ACC112 (cell line): ENCODE measurements at regions not wholly inside any gene's neighbourhood (a gene's known extent, or its start where the extent isn't known, plus 50 kb on each side); places are given as distances from the start of the nearest gene placed in this dataset.
"Not testable (repeated sequence)": the region's sequence is repeated elsewhere in the genome, so short reads cannot be mapped to it uniquely, and the experiment has no call there.

Experiments used
- H2AFZ ChIP-seq: fragments of 200-600 bp; sonication (generic); one replicate; pipeline ENCODE4 v1.6.0; 2017; ENCODE audit warnings: antibody characterized with exemption, low read length; ENCODE audit not compliant: unreplicated experiment
- H3K27ac ChIP-seq: fragments of 200-600 bp; sonication (generic); 2 replicates; pipeline ENCODE4 v1.5.1; 2014; ENCODE audit warnings: low read depth, mild to moderate bottlenecking, antibody characterized with exemption, low read length, moderate library complexity
- H3K27me3 ChIP-seq: fragments of 200-600 bp; sonication (generic); 2 replicates; pipeline ENCODE4 v1.6.1; 2014; ENCODE audit warnings: mild to moderate bottlenecking, antibody characterized with exemption, low read length, moderate library complexity, mixed read lengths; ENCODE audit not compliant: insufficient read depth
- H3K36me3 ChIP-seq: fragments of 200-600 bp; sonication (generic); 2 replicates; pipeline ENCODE4 v1.6.1; 2016; ENCODE audit warnings: mild to moderate bottlenecking, antibody characterized with exemption, low read length, moderate library complexity, mixed read lengths; ENCODE audit not compliant: insufficient read depth
- H3K4me1 ChIP-seq: fragments of 200-600 bp; sonication (generic); one replicate; pipeline ENCODE4 v1.6.1; 2016; ENCODE audit warnings: low read length, mixed read lengths; ENCODE audit not compliant: insufficient read depth, unreplicated experiment, control insufficient read depth
- H3K4me3 ChIP-seq: fragments of 200-600 bp; sonication (generic); 2 replicates; pipeline ENCODE4 v1.5.1; 2014; ENCODE audit warnings: mild to moderate bottlenecking, low read depth, low read length
- H3K79me2 ChIP-seq: fragments of 200-600 bp; sonication (generic); one replicate; pipeline ENCODE4 v1.6.0; 2016; ENCODE audit warnings: low read length; ENCODE audit not compliant: control insufficient read depth, unreplicated experiment, insufficient read depth

DNA sequence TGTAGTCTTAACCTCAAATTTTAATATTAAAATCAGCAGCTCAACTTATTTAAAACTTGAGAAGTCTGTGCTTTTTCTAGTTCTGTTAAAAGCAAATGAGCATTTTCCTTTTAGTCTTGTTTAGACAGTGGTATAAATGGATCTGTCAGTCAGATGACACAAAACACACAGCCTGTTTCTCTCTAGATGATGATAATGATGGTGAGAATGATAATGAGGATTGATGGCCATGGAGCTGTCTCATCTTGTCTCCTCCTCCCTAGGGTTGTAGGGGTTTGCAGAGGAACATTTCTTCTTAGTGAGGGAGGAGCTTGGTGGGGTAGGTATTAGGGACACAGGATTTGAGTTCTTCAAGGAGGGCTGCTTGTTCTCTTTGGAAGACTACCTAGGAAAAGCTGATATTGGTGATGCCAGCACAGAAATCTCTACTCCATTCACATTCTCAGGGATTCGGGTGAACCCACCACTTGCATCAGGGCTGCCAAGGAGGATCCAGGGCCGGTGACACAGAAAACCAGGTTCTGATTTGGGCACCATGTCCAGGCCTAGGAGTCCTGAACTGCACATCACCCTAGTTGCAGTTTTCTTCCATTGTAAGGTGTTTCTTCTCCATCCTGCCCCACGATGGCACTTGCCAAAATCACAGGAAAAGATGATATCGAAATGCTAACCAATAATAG lies 147.6 kb downstream of the RHOU start:
- no peaks in the 10 kb centered on the region for H3K36me3 ChIP-seq
- H3K27ac ChIP-seq: no peak overlapping the region
- no peak overlapping the region for H2AFZ ChIP-seq
- H3K4me3 ChIP-seq: no peak overlapping the region
- no peaks in the 10 kb centered on the region for H3K79me2 ChIP-seq
- H3K27me3 ChIP-seq: peaks cover 53% of the 10 kb centered on the region
- H3K4me1 ChIP-seq: no peaks in the 10 kb centered on the region

DNA sequence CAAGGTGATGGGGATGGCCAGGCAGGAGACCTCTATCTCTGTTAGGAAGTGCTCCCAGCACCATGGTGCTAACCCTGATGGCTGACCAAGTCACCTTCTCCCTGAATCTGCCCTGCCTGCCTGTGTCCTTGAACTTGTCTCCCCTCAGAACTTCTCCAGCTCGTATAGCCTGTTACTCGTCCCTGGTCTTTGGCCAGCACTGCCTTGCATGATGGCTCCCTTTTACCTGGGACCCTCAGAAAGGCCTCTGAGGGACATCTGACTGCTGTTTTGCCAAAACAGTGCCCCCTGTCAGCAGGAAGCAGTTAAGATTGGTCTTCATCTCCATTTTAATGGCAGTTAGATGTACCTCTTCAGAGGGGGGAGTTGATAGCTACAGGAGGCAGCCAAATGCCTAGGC lies 148.3 kb downstream of the RHOU start:
- no peaks in the 10 kb centered on the region for H3K36me3 ChIP-seq

DNA sequence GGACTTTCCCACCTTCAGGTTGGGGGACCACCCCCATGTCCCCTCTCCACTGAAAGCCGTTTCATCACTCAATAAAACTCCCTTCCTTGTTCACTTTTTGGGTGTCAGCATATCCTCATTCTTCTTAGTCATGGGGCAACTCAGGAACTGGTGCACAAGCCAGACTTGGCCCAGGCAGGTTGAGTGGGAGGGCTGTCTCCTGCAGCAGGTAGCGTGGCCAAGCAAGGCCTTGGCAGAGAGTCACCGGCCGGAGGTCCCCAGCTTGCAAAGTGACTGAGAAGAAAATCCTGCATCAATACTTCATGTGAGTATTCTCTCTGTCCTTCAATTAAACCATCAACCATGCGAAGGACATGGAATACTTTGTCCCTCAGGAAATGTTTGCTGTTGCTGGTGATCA lies 148.9 kb downstream of the RHOU start:
- H3K4me3 ChIP-seq: no peak overlapping the region
- peaks cover 54% of the 10 kb centered on the region for H3K27me3 ChIP-seq
- no peak overlapping the region for H2AFZ ChIP-seq
- H3K79me2 ChIP-seq: no peaks in the 10 kb centered on the region
- no peak overlapping the region for H3K27ac ChIP-seq
- no peaks in the 10 kb centered on the region for H3K4me1 ChIP-seq
- no peaks in the 10 kb centered on the region for H3K36me3 ChIP-seq

More for the DNA sequence above, 148.3 kb downstream of the RHOU start:
- Histone ChIP-seq H3K27me3 (peaks cover 55% of the 10 kb centered on the region), H3K27ac (no peak overlapping the region), H3K4me3 (no peak overlapping the region), H2AFZ (no peak overlapping the region), H3K4me1 (no peaks in the 10 kb centered on the region), H3K79me2 (no peaks in the 10 kb centered on the region)

DNA sequence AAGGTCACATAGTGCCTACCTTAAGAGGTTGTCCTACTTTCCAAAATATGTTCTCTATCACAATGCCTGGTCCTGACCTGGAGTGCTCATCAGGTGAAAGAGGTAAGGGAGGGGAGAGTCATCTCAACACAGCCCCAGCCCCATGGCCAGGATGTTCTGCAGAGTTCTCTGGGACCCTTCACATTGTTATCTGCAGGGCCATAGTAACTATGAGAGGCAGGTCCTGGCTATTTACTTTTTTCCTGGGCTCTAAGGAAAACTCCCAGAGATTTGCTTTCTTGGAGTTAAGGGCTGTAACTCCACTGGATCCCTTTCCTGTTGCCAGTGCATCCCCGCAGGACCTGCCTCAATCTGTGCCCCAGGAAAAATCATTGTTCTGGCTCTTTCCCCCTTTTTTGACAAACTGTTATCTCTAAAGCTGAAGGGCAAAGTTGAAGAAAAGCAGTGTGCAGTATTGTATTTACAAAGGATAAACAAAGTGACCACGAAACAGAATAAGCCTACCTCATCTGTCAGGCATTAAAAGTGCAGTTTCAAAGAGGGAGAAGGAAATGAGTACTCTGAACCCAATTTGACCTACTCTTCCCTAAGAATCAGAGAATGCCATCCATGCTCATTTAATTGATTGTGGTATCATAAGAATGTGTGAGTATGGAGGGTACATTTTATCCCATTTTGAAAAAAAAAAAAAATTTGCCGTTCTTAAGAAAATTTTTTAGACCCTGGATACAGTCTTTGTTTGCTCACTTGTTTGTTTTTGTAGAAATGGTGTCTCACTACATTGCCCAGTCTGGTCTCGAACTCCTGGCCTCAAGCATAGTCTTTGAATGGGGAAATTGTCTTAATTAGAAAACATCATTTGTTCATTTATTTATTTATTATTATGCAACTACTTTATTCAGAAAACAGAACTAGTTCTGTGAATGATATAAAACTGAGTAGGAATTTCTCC lies 149.6 kb downstream of the RHOU start:
- no peaks in the 10 kb centered on the region for H3K4me1 ChIP-seq
- no peak overlapping the region for H2AFZ ChIP-seq
- H3K36me3 ChIP-seq: no peaks in the 10 kb centered on the region
- H3K27me3 ChIP-seq: peaks cover 55% of the 10 kb centered on the region
- no peak overlapping the region for H3K27ac ChIP-seq
- no peaks in the 10 kb centered on the region for H3K79me2 ChIP-seq
- H3K4me3 ChIP-seq: no peak overlapping the region

DNA sequence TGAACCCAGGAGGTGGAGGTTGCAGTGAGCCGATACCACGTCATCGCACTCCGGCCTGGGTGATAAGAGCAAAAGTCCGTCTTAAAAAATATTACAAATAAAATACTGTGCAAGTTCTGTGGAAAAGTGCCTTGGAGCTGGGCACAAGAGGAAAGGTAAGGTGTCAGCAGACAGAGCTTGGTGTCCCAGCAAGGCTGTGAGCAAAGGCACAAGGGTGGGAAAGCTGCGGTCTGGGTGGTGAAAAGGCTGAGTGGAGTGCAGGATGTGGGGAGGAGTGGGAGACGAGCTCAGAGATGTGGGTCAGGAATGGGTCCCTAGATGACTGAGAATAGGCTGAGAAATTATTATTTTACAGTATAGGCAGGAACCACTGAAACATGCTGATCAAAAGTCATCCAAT lies 150.6 kb downstream of the RHOU start:
- Histone ChIP-seq H3K79me2 (no peaks in the 10 kb centered on the region), H2AFZ (no peak overlapping the region), H3K4me3 (no peak overlapping the region), H3K4me1 (no peaks in the 10 kb centered on the region), H3K27ac (no peak overlapping the region), H3K27me3 (peaks cover 61% of the 10 kb centered on the region), H3K36me3 (no peaks in the 10 kb centered on the region)

DNA sequence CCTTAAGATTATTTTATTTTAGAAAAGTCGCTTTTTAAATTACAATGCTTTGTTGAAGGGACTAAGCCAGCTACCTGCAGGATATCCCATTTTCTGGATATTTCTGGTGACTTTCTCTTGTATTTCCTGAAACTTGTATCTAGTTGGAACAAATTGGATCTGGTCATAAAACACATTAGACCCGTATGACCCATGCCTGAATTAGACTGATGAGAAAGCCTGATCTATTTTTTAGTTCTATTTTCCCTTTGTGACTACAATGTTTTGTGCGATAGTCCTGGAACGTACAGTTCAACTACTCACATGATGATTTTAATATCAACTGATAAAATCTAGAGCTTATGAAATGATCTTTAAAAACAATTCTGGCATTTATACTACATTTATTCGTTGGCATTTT lies 151.8 kb downstream of the RHOU start:
- Histone ChIP-seq H3K79me2 (no peaks in the 10 kb centered on the region), H3K4me1 (no peaks in the 10 kb centered on the region), H2AFZ (no peak overlapping the region), H3K4me3 (no peak overlapping the region), H3K27me3 (peaks cover 61% of the 10 kb centered on the region), H3K36me3 (no peaks in the 10 kb centered on the region), H3K27ac (no peak overlapping the region)

DNA sequence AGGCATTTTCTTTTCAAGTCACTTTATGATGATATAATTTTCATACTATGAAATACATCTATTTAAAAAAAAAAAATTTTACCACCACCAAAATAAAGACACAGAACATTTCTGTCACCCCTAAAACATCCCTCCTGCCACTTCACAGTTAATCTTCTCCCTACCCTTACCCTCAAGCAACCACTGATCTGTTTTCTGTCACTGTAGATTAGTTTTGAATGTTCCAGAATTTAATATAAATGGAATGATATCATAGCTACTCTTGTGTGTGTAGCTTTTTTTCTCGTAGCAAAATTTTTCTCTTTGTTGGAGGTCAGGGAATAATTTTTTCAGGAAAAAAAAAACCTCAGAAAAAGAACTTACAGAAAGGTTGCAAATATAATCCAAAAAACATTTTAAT lies 152.7 kb downstream of the RHOU start:
- no peaks in the 10 kb centered on the region for H3K4me1 ChIP-seq
- H3K36me3 ChIP-seq: no peaks in the 10 kb centered on the region
- no peaks in the 10 kb centered on the region for H3K79me2 ChIP-seq
- no peak overlapping the region for H3K27ac ChIP-seq
- H3K4me3 ChIP-seq: no peak overlapping the region
- no peak overlapping the region for H2AFZ ChIP-seq
- peaks cover 58% of the 10 kb centered on the region for H3K27me3 ChIP-seq

DNA sequence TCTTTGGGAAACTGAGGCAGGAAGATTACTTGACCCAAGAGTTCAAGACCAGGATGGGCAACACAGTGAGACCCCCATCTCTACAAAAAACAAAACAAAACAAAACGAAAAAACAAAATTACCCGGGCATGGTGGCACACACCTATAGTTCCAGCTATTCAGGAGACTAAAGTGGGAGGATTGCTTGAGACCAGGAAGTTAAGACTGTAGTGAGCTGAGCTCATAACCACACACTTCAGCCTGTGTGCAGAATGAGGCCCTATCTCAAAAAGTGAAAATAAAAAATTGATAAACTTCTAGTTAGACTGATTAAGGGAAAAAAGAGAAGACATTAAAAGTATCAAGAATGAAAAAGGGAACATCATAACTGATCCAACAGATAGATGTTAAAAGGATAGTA lies 154.0 kb downstream of the RHOU start:
- H3K79me2 ChIP-seq: no peaks in the 10 kb centered on the region
- peaks cover 48% of the 10 kb centered on the region for H3K27me3 ChIP-seq
- no peak overlapping the region for H2AFZ ChIP-seq
- H3K27ac ChIP-seq: no peak overlapping the region
- H3K4me1 ChIP-seq: no peaks in the 10 kb centered on the region
- H3K4me3 ChIP-seq: no peak overlapping the region
- H3K36me3 ChIP-seq: no peaks in the 10 kb centered on the region

DNA sequence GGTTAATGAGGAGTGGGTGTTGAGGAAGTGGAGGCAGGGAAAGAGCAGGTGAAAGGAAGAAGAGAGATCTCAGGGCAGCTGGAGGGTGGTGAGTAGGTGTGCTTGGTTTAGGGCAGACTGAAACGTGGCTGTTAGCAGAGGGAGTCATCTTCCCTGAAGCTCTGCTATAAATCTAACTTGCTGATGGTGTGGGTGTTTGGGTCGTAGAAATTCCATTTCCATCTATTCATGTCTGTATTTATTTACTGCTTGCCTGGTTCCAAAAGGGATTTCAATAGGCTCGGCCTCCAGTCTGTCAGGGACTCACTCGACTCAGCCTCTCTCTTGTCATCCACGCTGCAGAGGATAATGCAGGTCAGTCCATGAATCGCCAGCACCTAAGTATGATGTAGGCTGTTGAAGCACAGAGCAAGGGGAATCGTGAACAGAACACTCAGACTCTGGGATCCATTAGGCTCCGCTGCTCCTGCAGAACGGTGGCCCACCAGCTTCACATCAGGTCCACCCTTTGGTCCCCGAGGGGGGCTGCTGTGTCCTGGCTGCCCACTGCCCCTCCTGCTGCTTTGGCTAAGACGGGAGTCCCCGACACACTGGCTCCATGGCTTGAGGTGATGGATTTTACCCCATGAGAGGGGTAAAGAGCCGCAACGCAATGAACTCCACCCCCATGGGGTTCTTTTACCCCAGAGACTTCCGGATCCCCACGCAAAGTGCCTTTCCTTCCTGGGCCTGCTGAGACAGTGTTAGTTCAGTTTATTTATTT lies 156.2 kb downstream of the RHOU start:
- Histone ChIP-seq H3K27ac (no peak overlapping the region), H3K4me3 (no peak overlapping the region), H3K4me1 (no peaks in the 10 kb centered on the region), H3K79me2 (no peaks in the 10 kb centered on the region), H2AFZ (no peak overlapping the region), H3K27me3 (peaks cover 49% of the 10 kb centered on the region), H3K36me3 (no peaks in the 10 kb centered on the region)

DNA sequence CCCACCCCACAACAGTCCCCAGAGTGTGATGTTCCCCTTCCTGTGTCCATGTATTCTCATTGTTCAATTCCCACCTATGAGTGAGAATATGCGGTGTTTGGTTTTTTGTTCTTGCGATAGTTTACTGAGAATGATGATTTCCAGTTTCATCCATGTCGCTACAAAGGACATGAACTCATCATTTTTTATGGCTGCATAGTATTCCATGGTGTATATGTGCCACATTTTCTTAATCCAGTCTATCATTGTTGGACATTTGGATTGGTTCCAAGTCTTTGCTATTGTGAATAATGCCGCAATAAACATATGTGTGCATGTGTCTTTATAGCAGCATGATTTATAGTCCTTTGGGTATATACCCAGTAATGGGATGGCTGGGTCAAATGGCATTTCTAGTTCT lies 156.9 kb downstream of the RHOU start:
- H3K4me3 ChIP-seq, H2AFZ ChIP-seq, H3K36me3 ChIP-seq, H3K79me2 ChIP-seq, H3K27ac ChIP-seq, H3K4me1 ChIP-seq: not testable (repeated sequence)
- peaks cover 47% of the 10 kb centered on the region for H3K27me3 ChIP-seq
